Trophoblast cell (in vitro differentiated cells and primary cell): ENCODE measurements at regions not wholly inside any gene's neighbourhood (a gene's known extent, or its start where the extent isn't known, plus 50 kb on each side); places are given as distances from the start of the nearest gene placed in this dataset.
"Not testable (repeated sequence)": the region's sequence is repeated elsewhere in the genome, so short reads cannot be mapped to it uniquely, and the experiment has no call there.

Source experiments
- DNase-seq, 2 donors: peaks; one replicate each; pipeline ENCODE4 v3.0.0-alpha.2; 2016
- H2AFZ ChIP-seq: 2 replicates; pipeline ENCODE4 v1.6.1; 2013; ENCODE audit warnings: low read length, moderate library complexity, mild to moderate bottlenecking; ENCODE audit not compliant: insufficient read depth, poor library complexity
- H2AK5ac ChIP-seq: 2 replicates; pipeline ENCODE4 v1.6.1; 2013; ENCODE audit warnings: mild to moderate bottlenecking, low read length
- H2BK120ac ChIP-seq: 2 replicates; pipeline ENCODE4 v1.6.1; 2013; ENCODE audit warnings: low read length, mild to moderate bottlenecking, moderate library complexity; ENCODE audit not compliant: insufficient read depth, poor library complexity
- H2BK12ac ChIP-seq: 2 replicates; pipeline ENCODE4 v1.6.1; 2013; ENCODE audit warnings: mild to moderate bottlenecking, low read length, moderate library complexity
- H2BK5ac ChIP-seq: 2 replicates; pipeline ENCODE4 v1.6.1; 2013; ENCODE audit warnings: low read length, low read depth, moderate library complexity, mild to moderate bottlenecking; ENCODE audit not compliant: poor library complexity
- H3K14ac ChIP-seq: 2 replicates; pipeline ENCODE4 v1.6.1; 2013; ENCODE audit warnings: mild to moderate bottlenecking, low read length
- H3K18ac ChIP-seq: 2 replicates; pipeline ENCODE4 v1.6.1; 2013; ENCODE audit warnings: mild to moderate bottlenecking, low read length
- H3K23ac ChIP-seq: 2 replicates; pipeline ENCODE4 v1.6.1; 2013; ENCODE audit warnings: low read length
- H3K27ac ChIP-seq: 2 replicates; pipeline ENCODE4 v1.5.1; 2013; ENCODE audit warnings: low read depth, mild to moderate bottlenecking, inconsistent platforms, low read length, moderate library complexity
- H3K27me3 ChIP-seq: 2 replicates; pipeline ENCODE4 v1.6.1; 2013; ENCODE audit warnings: inconsistent platforms, mild to moderate bottlenecking, low read length, moderate library complexity; ENCODE audit not compliant: insufficient read depth
- H3K36me3 ChIP-seq, 2 experiments: 1 replicate in 1 of 2; 2 replicates in 1 of 2; pipeline ENCODE4 v1.6.1; 2013; ENCODE audit warnings: low read length in 2 of 2, mild to moderate bottlenecking in 2 of 2, moderate library complexity in 1 of 2; ENCODE audit not compliant: insufficient read depth in 2 of 2, control insufficient read depth in 1 of 2
- H3K4ac ChIP-seq: 2 replicates; pipeline ENCODE4 v1.6.1; 2013; ENCODE audit warnings: low read depth, mild to moderate bottlenecking, low read length, moderate library complexity
- H3K4me1 ChIP-seq, 2 experiments: 1 replicate in 1 of 2; 2 replicates in 1 of 2; pipeline ENCODE4 v1.6.1; 2013; ENCODE audit warnings: low read length in 2 of 2, mild to moderate bottlenecking in 2 of 2, moderate library complexity in 1 of 2; ENCODE audit not compliant: insufficient read depth in 2 of 2, control insufficient read depth in 1 of 2
- H3K4me2 ChIP-seq: 2 replicates; pipeline ENCODE4 v1.6.1; 2013; ENCODE audit warnings: inconsistent platforms, mild to moderate bottlenecking, low read length, moderate library complexity
- H3K4me3 ChIP-seq: 2 replicates; pipeline ENCODE4 v1.5.1; 2013; ENCODE audit warnings: mild to moderate bottlenecking, low read depth, low read length, inconsistent platforms
- H3K79me1 ChIP-seq: one replicate; pipeline ENCODE4 v1.6.1; 2013; ENCODE audit warnings: low read length
- H3K79me2 ChIP-seq: 2 replicates; pipeline ENCODE4 v1.6.1; 2013; ENCODE audit warnings: low read length, mild to moderate bottlenecking; ENCODE audit not compliant: control insufficient read depth, insufficient read depth, poor library complexity
- H3K9ac ChIP-seq: 2 replicates; pipeline ENCODE4 v1.6.1; 2013; ENCODE audit warnings: mild to moderate bottlenecking, low read length
- H3K9me3 ChIP-seq: 2 replicates; pipeline ENCODE4 v1.6.1; 2013; ENCODE audit warnings: low read depth, mild to moderate bottlenecking, control low read depth, inconsistent platforms, low read length; ENCODE audit not compliant: insufficient read depth
- H4K12ac ChIP-seq: 2 replicates; pipeline ENCODE4 v1.6.1; 2013; ENCODE audit warnings: low read depth, mild to moderate bottlenecking, low read length, moderate library complexity
- H4K8ac ChIP-seq: 2 replicates; pipeline ENCODE4 v1.6.1; 2013; ENCODE audit warnings: low read depth, mild to moderate bottlenecking, low read length, moderate library complexity
- H4K91ac ChIP-seq: one replicate; pipeline ENCODE4 v1.6.1; 2013; ENCODE audit warnings: low read depth, mild to moderate bottlenecking, low read length, moderate library complexity
- WGBS: extraction: QIAGEN DNeasy Blood & Tissue Kit; methylation state at CpG from one replicate; pipeline ENCODE4 v1.1.7; 2013; ENCODE audit warnings: missing lambda C conversion rate; ENCODE audit not compliant: insufficient read length, insufficient coverage; ENCODE audit errors: extremely low coverage; 5-methylcytosine and 5-hydroxymethylcytosine counted together

GRCh38 chr9:110030632-110031031 lies 177.3 kb downstream of the C9orf152 start:
- peak; percentile 93 to 95 for DNase-seq
- H2BK12ac ChIP-seq, result no peak overlapping the region
- no peak overlapping the region for H4K12ac ChIP-seq
- no peak overlapping the region for H3K4me3 ChIP-seq
- no peak overlapping the region for H3K14ac ChIP-seq
- H3K36me3 ChIP-seq, result no peaks in the 10 kb centered on the region
- H3K27me3 ChIP-seq, result no peaks in the 10 kb centered on the region
- no peak overlapping the region for H3K4ac ChIP-seq
- no peaks in the 10 kb centered on the region for H3K9me3 ChIP-seq
- H4K8ac ChIP-seq, result no peak overlapping the region
- H3K4me1 ChIP-seq, result peaks cover 10 to 11% of the 10 kb centered on the region in 2 experiments
- no peak overlapping the region for H3K4me2 ChIP-seq
- no peak overlapping the region for H2AK5ac ChIP-seq
- H3K9ac ChIP-seq, result no peak overlapping the region
- no peak overlapping the region for H2AFZ ChIP-seq
- H2BK5ac ChIP-seq, result no peak overlapping the region
- no CpG with 5 or more reads among the region's 3 CpGs for WGBS
- H2BK120ac ChIP-seq, result no peak overlapping the region
- H3K79me1 ChIP-seq, result peaks cover 5% of the 10 kb centered on the region
- H3K79me2 ChIP-seq, result no peaks in the 10 kb centered on the region
- H4K91ac ChIP-seq, result no peak overlapping the region
- H3K27ac ChIP-seq, result no peak overlapping the region
- H3K18ac ChIP-seq, result no peak overlapping the region
- no peak overlapping the region for H3K23ac ChIP-seq

GRCh38 chr9:110031511-110032173 lies 176.3 kb downstream of the C9orf152 start:
- Histone ChIP-seq H3K79me2 (no peaks in the 10 kb centered on the region), H3K4me3 (no peak overlapping the region), H4K8ac (no peak overlapping the region), H3K9ac (no peak overlapping the region), H2BK12ac (no peak overlapping the region), H2BK120ac (no peak overlapping the region), H4K91ac (no peak overlapping the region), H2AFZ (no peak overlapping the region), H2BK5ac (no peak overlapping the region), H3K23ac (no peak overlapping the region), H3K9me3 (no peaks in the 10 kb centered on the region), H3K18ac (no peak overlapping the region), H3K79me1 (peaks cover 5% of the 10 kb centered on the region), H3K4me1 (peaks cover 10 to 11% of the 10 kb centered on the region in 2 experiments), H4K12ac (no peak overlapping the region), H3K4ac (no peak overlapping the region), H3K27ac (no peak overlapping the region), H3K4me2 (no peak overlapping the region), H3K14ac (no peak overlapping the region), H2AK5ac (no peak overlapping the region), H3K36me3 (no peaks in the 10 kb centered on the region), H3K27me3 (no peaks in the 10 kb centered on the region)
- no CpG with 5 or more reads among the region's 3 CpGs for WGBS
- peak; percentile 27 to 86 for DNase-seq

- not testable (repeated sequence) for H2AK5ac ChIP-seq, H2BK120ac ChIP-seq, H4K91ac ChIP-seq, H3K9me3 ChIP-seq, H3K23ac ChIP-seq, H4K12ac ChIP-seq, H3K4me3 ChIP-seq, H3K4ac ChIP-seq, H3K27me3 ChIP-seq, H2BK12ac ChIP-seq, H3K27ac ChIP-seq, H4K8ac ChIP-seq, H3K79me1 ChIP-seq, H3K9ac ChIP-seq, H3K14ac ChIP-seq, H2BK5ac ChIP-seq, DNase-seq, H3K4me2 ChIP-seq, H3K79me2 ChIP-seq, H3K36me3 ChIP-seq, H3K18ac ChIP-seq, H2AFZ ChIP-seq
- WGBS, result no CpG with 5 or more reads among the region's 7 CpGs
- peaks cover 9 to 10% of the 10 kb centered on the region in 2 experiments for H3K4me1 ChIP-seq
These were observed 175.4 kb downstream of the C9orf152 start for GRCh38 chr9:110032532-110032931.

GRCh38 chr9:110033869-110034268 lies 174.1 kb downstream of the C9orf152 start:
- H3K4ac ChIP-seq, result no peak overlapping the region

More at GRCh38 chr9:110033869-110034268, 174.1 kb downstream of the C9orf152 start:
- Histone ChIP-seq H3K4me2 (no peak overlapping the region), H3K27me3 (no peaks in the 10 kb centered on the region), H3K9me3 (no peaks in the 10 kb centered on the region), H3K4me3 (no peak overlapping the region), H3K79me2 (no peaks in the 10 kb centered on the region), H3K18ac (no peak overlapping the region), H3K14ac (no peak overlapping the region), H4K91ac (no peak overlapping the region), H2BK12ac (no peak overlapping the region), H2AFZ (no peak overlapping the region), H2BK5ac (no peak overlapping the region), H2AK5ac (no peak overlapping the region), H3K9ac (no peak overlapping the region), H2BK120ac (no peak overlapping the region), H3K4me1 (peaks cover 10 to 13% of the 10 kb centered on the region in 2 experiments), H3K23ac (no peak overlapping the region), H3K36me3 (no peaks in the 10 kb centered on the region), H3K79me1 (peaks cover 3% of the 10 kb centered on the region), H4K12ac (no peak overlapping the region), H4K8ac (no peak overlapping the region), H3K27ac (no peak overlapping the region)
- DNase-seq, result peak in 1 of 2 donors; percentile 51
- no CpG with 5 or more reads among the region's 2 CpGs for WGBS
